Small intestine (tissue), 7 donors: ENCODE measurements at regions not wholly inside any gene's neighbourhood (a gene's known extent, or its start where the extent isn't known, plus 50 kb on each side); places are given as distances from the start of the nearest gene placed in this dataset.
"Not testable (repeated sequence)": the region's sequence is repeated elsewhere in the genome, so short reads cannot be mapped to it uniquely, and the experiment has no call there.

Experiments used
- DNase-seq, 2 donors: peaks; one replicate each; pipeline versions ENCODE4 v3.0.0 to v3.0.0-alpha.2; 2013
- FAIRE-seq: peaks from 2 replicates; lab custom pipeline; 2012; peaks lifted over from hg19 to GRCh38; lab: Jason Lieb, UNC
- H3K27ac ChIP-seq, 3 donors: one replicate each; pipeline ENCODE4 v1.5.1; 2013; ENCODE audit warnings: low read length in 2 of 3, mild to moderate bottlenecking in 2 of 3, control low read depth in 1 of 3, inconsistent platforms in 1 of 3, low read depth in 1 of 3, moderate library complexity in 1 of 3
- H3K27me3 ChIP-seq, 3 donors: one replicate each; pipeline ENCODE4 v1.6.1; 2013; ENCODE audit warnings: low read length in 3 of 3, inconsistent platforms in 1 of 3; ENCODE audit not compliant: control insufficient read depth in 3 of 3, insufficient read depth in 3 of 3
- H3K36me3 ChIP-seq, 3 donors: one replicate each; pipeline ENCODE4 v1.6.1; 2013; ENCODE audit warnings: low read length in 3 of 3, inconsistent platforms in 1 of 3, low read depth in 1 of 3, mild to moderate bottlenecking in 1 of 3, moderate library complexity in 1 of 3; ENCODE audit not compliant: control insufficient read depth in 3 of 3, insufficient read depth in 2 of 3
- H3K4me1 ChIP-seq, 3 donors: one replicate each; pipeline ENCODE4 v1.6.1; 2013; ENCODE audit warnings: low read length in 2 of 3, inconsistent platforms in 1 of 3, low read depth in 1 of 3, mild to moderate bottlenecking in 1 of 3, moderate library complexity in 1 of 3; ENCODE audit not compliant: control insufficient read depth in 3 of 3, insufficient read depth in 2 of 3
- H3K4me3 ChIP-seq, 3 donors: one replicate each; pipeline ENCODE4 v1.5.1; 2013; ENCODE audit warnings: low read length in 3 of 3, control low read depth in 1 of 3, inconsistent platforms in 1 of 3, low read depth in 1 of 3, mild to moderate bottlenecking in 1 of 3, moderate library complexity in 1 of 3
- H3K9me3 ChIP-seq, 2 donors: one replicate each; pipeline ENCODE4 v1.6.1; 2013; ENCODE audit warnings: low read depth in 1 of 2, low read length in 1 of 2; ENCODE audit not compliant: control insufficient read depth in 2 of 2, insufficient read depth in 1 of 2
- WGBS, 3 donors: extraction: QIAGEN DNeasy Blood & Tissue Kit; methylation state at CpG; one replicate each; pipeline ENCODE4 v1.1.7; 2013; 5-methylcytosine and 5-hydroxymethylcytosine counted together
- donor health status: healthy with polysubstance abuse.
- donor health status: control.
- donor health status: control.
- donor health status: Bipolar disorder and iron deficiency.
- donor health status: healthy.

GRCh38 chr10:2905851-2906250 is 161.5 kb upstream of the PFKP start:
- no peaks in the 10 kb centered on the region for H3K9me3 ChIP-seq
- no peak overlapping the region for H3K4me3 ChIP-seq
- no peak overlapping the region for H3K27ac ChIP-seq
- H3K36me3 ChIP-seq = no peaks in the 10 kb centered on the region
- FAIRE-seq = no peak
- no peak for DNase-seq
- WGBS, 3 donors = 76 to 81% (median 80%) methylated on average over 9 of the region's 9 CpGs
- no peaks in the 10 kb centered on the region for H3K27me3 ChIP-seq
- no peaks in the 10 kb centered on the region for H3K4me1 ChIP-seq

DNA sequence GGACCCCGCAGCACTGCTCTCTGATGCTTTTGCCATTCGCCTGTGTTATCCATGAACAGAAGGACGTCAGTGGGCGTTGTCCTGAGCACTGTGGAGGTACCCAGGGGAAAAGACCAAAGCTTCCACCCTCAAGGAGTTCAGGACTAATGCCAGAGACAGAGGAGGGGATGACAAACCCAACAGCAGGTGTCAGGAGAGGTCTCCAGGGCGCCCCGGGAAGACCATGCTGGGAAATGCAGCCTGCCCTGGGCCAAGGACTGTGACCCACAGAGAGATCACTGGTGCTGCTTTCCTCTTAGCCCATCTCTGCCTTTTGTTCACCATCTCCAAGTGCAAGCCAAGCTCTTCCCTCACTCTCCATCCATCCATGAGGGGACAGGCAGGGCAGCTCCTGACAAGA is 166.8 kb upstream of the PFKP start:
- no peak for FAIRE-seq

GRCh38 chr10:2899246-2899951 is 167.9 kb upstream of the PFKP start:
- H3K9me3 ChIP-seq = no peaks in the 10 kb centered on the region
- H3K4me1 ChIP-seq = no peaks in the 10 kb centered on the region
- H3K27ac ChIP-seq = no peak overlapping the region
- peaks cover 0 to 2% (median 0%) of the 10 kb centered on the region in 3 donors for H3K27me3 ChIP-seq
- 72 to 81% (median 77%) methylated on average over 19 of the region's 19 CpGs for WGBS, 3 donors
- H3K36me3 ChIP-seq = no peaks in the 10 kb centered on the region
- FAIRE-seq (no peak), DNase-seq (no peak)
- no peak overlapping the region for H3K4me3 ChIP-seq

More for the DNA sequence above, 166.8 kb upstream of the PFKP start:
- Histone ChIP-seq H3K27me3 (peaks cover 0 to 2% (median 0%) of the 10 kb centered on the region in 3 donors), H3K27ac (no peak overlapping the region), H3K9me3 (no peaks in the 10 kb centered on the region), H3K4me3 (no peak overlapping the region), H3K36me3 (no peaks in the 10 kb centered on the region), H3K4me1 (no peaks in the 10 kb centered on the region)
- DNase-seq = no peak
- 61 to 85% (median 74%) methylated on average over 6 of the region's 6 CpGs for WGBS, 3 donors

DNA sequence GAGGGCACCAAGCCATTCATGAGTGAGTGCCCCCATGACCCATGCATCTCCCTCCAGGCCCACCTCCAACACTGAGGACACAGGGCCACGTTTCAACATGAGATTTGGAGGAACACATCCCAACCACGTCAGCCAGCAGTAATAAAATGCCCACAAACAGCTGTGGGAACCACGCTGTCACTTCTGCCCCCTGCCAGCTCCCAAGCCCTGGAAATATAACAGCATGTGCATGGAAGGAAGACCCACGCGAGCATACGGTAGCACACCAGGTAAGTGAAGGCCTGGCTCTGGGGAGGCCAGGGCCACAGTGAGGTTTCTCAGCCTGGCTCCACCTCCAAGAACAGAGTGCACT is 168.9 kb upstream of the PFKP start:
- Histone ChIP-seq H3K27me3 (peaks cover 0 to 2% (median 0%) of the 10 kb centered on the region in 3 donors), H3K4me1 (no peaks in the 10 kb centered on the region), H3K9me3 (no peaks in the 10 kb centered on the region), H3K27ac (no peak overlapping the region), H3K4me3 (no peak overlapping the region), H3K36me3 (no peaks in the 10 kb centered on the region)
- DNase-seq (no peak), FAIRE-seq (no peak)
- 66 to 86% (median 72%) methylated on average over 6 of the region's 6 CpGs for whole genome bisulfite sequencing, 3 donors

DNA sequence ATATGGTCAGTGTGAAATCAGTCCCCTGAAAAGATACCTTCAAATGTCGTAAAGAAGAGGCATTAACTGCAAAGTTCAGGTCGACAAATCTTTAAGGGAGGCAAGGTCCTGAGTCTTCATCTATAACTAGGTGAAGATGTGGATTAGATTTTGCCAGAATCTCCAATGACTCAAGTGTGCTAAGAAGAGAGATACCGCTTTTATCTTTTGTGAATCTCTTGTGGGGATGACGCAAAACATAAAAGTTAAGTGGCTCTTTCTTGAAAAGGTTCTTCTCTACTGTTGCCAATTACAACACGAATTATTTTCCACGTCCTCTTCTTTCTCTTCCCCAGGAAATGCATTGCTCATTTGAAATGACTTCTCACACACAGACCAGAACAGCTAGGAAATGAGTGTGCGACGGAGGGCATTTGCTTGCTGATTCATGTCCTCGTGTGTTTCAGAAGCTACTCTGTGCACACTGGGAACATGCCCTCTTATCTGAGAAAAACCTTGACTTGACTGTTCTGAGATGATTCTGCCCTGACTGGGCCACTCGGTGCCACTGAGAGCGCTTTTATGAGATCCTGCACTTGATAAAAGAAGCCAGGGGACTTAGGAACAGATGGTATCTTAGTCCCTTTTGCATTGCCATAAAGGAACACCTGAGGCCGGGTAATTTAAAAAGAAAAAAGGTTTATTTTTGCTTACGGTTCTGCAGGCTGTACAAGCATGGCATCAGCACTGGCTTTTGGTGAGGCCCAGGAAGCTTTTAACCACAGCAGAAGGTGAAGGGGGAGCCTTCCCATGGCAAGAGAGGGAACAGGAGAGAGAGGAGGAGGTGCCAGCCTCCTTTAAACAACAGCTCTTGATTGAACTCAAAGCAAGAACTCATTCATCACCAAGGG is 169.5 kb upstream of the PFKP start:
- no peaks in the 10 kb centered on the region for H3K4me1 ChIP-seq
- FAIRE-seq (no peak), DNase-seq (no peak)

DNA sequence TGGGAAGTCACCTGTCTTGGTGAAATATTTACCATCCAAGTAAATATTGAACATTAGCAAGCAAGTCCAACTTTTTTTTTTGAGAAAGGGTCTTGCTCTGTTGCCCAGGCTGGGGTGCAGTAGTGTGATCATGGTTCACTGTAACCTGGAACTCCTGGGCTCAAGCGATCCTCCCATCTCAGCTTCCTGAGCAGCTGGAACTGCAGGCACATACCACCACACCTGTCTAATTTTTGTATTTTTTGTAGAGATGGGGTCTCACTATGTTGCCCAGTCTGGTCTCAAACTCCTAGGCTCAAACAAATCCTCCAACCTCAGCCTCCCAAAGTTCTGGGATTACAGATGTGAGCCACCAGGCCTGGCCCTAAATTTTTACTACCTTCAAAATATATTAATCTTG is 171.0 kb upstream of the PFKP start:
- not testable (repeated sequence) for H3K4me3 ChIP-seq, H3K27ac ChIP-seq, H3K4me1 ChIP-seq, FAIRE-seq, H3K27me3 ChIP-seq, DNase-seq, H3K9me3 ChIP-seq, H3K36me3 ChIP-seq
- 92 to 95% (median 95%) methylated on average over 1 of the region's 1 CpG for WGBS, 3 donors

More for the DNA sequence above, 169.5 kb upstream of the PFKP start:
- WGBS, 3 donors = 65 to 72% (median 66%) methylated on average over 13 of the region's 13 CpGs
- Histone ChIP-seq H3K27ac (no peak overlapping the region), H3K4me3 (no peak overlapping the region), H3K36me3 (no peaks in the 10 kb centered on the region), H3K9me3 (no peaks in the 10 kb centered on the region), H3K27me3 (peaks cover 0 to 2% (median 0%) of the 10 kb centered on the region in 3 donors)

- H3K4me1 ChIP-seq = no peaks in the 10 kb centered on the region
- H3K9me3 ChIP-seq = no peaks in the 10 kb centered on the region
- peaks cover 0 to 2% (median 0%) of the 10 kb centered on the region in 3 donors for H3K27me3 ChIP-seq
- no peaks in the 10 kb centered on the region for H3K36me3 ChIP-seq
- DNase-seq (no peak), FAIRE-seq (no peak)
- H3K4me3 ChIP-seq = no peak overlapping the region
- H3K27ac ChIP-seq = no peak overlapping the region
- WGBS, 3 donors = 67 to 76% (median 73%) methylated on average over 22 of the region's 22 CpGs
Observed at GRCh38 chr10:2895594-2896196, 171.7 kb upstream of the PFKP start.

- DNase-seq = no peak
- FAIRE-seq = no peak
- Histone ChIP-seq H3K27ac (no peak overlapping the region), H3K4me3 (no peak overlapping the region), H3K9me3 (no peaks in the 10 kb centered on the region), H3K36me3 (no peaks in the 10 kb centered on the region), H3K4me1 (no peaks in the 10 kb centered on the region), H3K27me3 (no peaks in the 10 kb centered on the region)
- WGBS, 3 donors = 90 to 93% (median 91%) methylated on average over 16 of the region's 16 CpGs
Observed at GRCh38 chr10:2893991-2894390, 173.4 kb upstream of the PFKP start.
